Neural progenitor cell (in vitro differentiated cells): ENCODE measurements at regions not wholly inside any gene's neighbourhood (a gene's known extent, or its start where the extent isn't known, plus 50 kb on each side); places are given as distances from the start of the nearest gene placed in this dataset.

Source experiments
- DNase-seq: peaks from one replicate; pipeline ENCODE4 v3.0.0-alpha.2; 2016; ENCODE audit warnings: low spot score
- H2AFZ ChIP-seq: fragments of 200-600 bp; sonication (generic); replicated peaks from 2 replicates; pipeline ENCODE4 v1.6.1; 2016; ENCODE audit warnings: antibody characterized with exemption
- H3F3A ChIP-seq: fragments of 200-600 bp; sonication (generic); 2 replicates; pipeline ENCODE4 v1.6.1; 2016; ENCODE audit warnings: antibody characterized with exemption, low read depth
- H3K27ac ChIP-seq: fragments of 200-600 bp; sonication (generic); 2 replicates; pipeline ENCODE4 v1.5.1; 2016; ENCODE audit warnings: mild to moderate bottlenecking
- H3K27me3 ChIP-seq: fragments of 200-600 bp; sonication (generic); 2 replicates; pipeline ENCODE4 v1.6.1; 2016; ENCODE audit warnings: mild to moderate bottlenecking, moderate library complexity
- H3K36me3 ChIP-seq: fragments of 200-600 bp; sonication (generic); 2 replicates; pipeline ENCODE4 v1.5.1; 2016
- H3K4me1 ChIP-seq: fragments of 200-600 bp; sonication (generic); 2 replicates; pipeline ENCODE4 v1.6.1; 2016; ENCODE audit warnings: mixed run types
- H3K4me2 ChIP-seq: fragments of 200-600 bp; sonication (generic); 2 replicates; pipeline ENCODE4 v1.6.1; 2016
- H3K4me3 ChIP-seq: fragments of 200-600 bp; sonication (generic); 2 replicates; pipeline ENCODE4 v1.5.1; 2016
- H3K79me2 ChIP-seq: fragments of 200-600 bp; sonication (generic); 2 replicates; pipeline ENCODE4 v1.6.1; 2016; ENCODE audit warnings: low read depth
- H3K9ac ChIP-seq: fragments of 200-600 bp; sonication (generic); 2 replicates; pipeline ENCODE4 v1.6.1; 2016
- H3K9me3 ChIP-seq: fragments of 200-600 bp; sonication (generic); 2 replicates; pipeline ENCODE4 v1.5.1; 2016; ENCODE audit warnings: low read depth
- H4K20me1 ChIP-seq: fragments of 200-600 bp; sonication (generic); 2 replicates; pipeline ENCODE4 v1.6.1; 2016; ENCODE audit warnings: low read depth
- H3K27ac Mint-ChIP-seq: 3 replicates; pipeline ENCODE4 v1.8.0; 2021; ENCODE audit warnings: mixed read lengths
- H3K27me3 Mint-ChIP-seq: 2 replicates; pipeline ENCODE4 v1.8.0; 2022; ENCODE audit warnings: low read depth, mild to moderate bottlenecking, inconsistent platforms, moderate library complexity, mixed read lengths; ENCODE audit not compliant: insufficient read depth
- H3K36me3 Mint-ChIP-seq: 3 replicates; pipeline ENCODE4 v1.8.0; 2021; ENCODE audit warnings: mixed read lengths
- H3K4me1 Mint-ChIP-seq: 3 replicates; pipeline ENCODE4 v1.8.0; 2021; ENCODE audit warnings: mixed read lengths
- H3K4me3 Mint-ChIP-seq: 3 replicates; pipeline ENCODE4 v1.8.0; 2021; ENCODE audit warnings: mild to moderate bottlenecking, moderate library complexity, mixed read lengths
- H3K9me3 Mint-ChIP-seq: 3 replicates; pipeline ENCODE4 v1.8.0; 2020; ENCODE audit warnings: mixed read lengths
- EZH2 ChIP-seq: fragments of 200-600 bp; sonication (generic); IDR thresholded peaks from 2 replicates; pipeline ENCODE4 v1.6.1; 2017; ENCODE audit warnings: antibody characterized with exemption, mild to moderate bottlenecking, moderate library complexity
- EZH2phosphoT487 ChIP-seq: fragments of 200-600 bp; sonication (generic); IDR thresholded peaks from 2 replicates; pipeline ENCODE4 v1.6.1; 2017; ENCODE audit warnings: antibody characterized with exemption
- TF ChIP-seq, protein P1 (sequence below): fragments of 200-600 bp; sonication (generic); IDR thresholded peaks from 2 replicates; pipeline ENCODE4 v1.5.1; 2017; ENCODE audit warnings: antibody characterized with exemption, mild to moderate bottlenecking

DNA sequence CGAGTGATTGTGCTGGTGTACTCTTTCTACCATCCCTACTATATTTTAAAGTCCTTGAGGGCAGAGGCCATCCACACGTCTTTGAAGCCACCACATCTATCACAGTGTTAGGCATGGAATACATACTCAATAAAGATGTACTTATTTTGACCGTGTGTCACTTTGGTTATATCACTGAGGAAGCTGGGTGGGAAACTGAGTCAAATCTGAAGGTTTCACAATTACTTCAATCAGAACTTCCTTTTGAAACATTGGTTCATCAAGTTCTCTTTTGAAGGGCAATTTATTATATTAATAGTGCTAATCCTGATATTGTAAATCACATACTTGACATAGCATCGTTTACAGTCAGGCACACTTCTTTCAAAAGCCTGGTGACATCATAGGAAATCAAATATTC lies 53.3 kb upstream of the ATP1B1 start:
- Histone ChIP-seq H3K27ac (no peak overlapping the region), H3K36me3 (no peaks in the 10 kb centered on the region), H3K27me3 (no peaks in the 10 kb centered on the region), H3K4me1 (peaks cover 11% of the 10 kb centered on the region), H3F3A (no peaks in the 10 kb centered on the region), H3K9me3 (no peaks in the 10 kb centered on the region), H3K4me3 (no peak overlapping the region), H4K20me1 (no peaks in the 10 kb centered on the region), H3K9ac (no peak overlapping the region), H3K4me2 (no peak overlapping the region), H2AFZ (no peak overlapping the region), H3K79me2 (no peaks in the 10 kb centered on the region)
- TF ChIP-seq, protein P1, sequence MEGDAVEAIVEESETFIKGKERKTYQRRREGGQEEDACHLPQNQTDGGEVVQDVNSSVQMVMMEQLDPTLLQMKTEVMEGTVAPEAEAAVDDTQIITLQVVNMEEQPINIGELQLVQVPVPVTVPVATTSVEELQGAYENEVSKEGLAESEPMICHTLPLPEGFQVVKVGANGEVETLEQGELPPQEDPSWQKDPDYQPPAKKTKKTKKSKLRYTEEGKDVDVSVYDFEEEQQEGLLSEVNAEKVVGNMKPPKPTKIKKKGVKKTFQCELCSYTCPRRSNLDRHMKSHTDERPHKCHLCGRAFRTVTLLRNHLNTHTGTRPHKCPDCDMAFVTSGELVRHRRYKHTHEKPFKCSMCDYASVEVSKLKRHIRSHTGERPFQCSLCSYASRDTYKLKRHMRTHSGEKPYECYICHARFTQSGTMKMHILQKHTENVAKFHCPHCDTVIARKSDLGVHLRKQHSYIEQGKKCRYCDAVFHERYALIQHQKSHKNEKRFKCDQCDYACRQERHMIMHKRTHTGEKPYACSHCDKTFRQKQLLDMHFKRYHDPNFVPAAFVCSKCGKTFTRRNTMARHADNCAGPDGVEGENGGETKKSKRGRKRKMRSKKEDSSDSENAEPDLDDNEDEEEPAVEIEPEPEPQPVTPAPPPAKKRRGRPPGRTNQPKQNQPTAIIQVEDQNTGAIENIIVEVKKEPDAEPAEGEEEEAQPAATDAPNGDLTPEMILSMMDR: no peak
- no peak for TF ChIP-seq EZH2phosphoT487
- no peak for TF ChIP-seq EZH2
- no peaks in the 10 kb centered on the region for H3K36me3 Mint-ChIP-seq
- H3K9me3 Mint-ChIP-seq: no peaks in the 10 kb centered on the region
- peaks cover 7% of the 10 kb centered on the region for H3K4me1 Mint-ChIP-seq
- DNase-seq: no peak
- H3K27ac Mint-ChIP-seq: no peak overlapping the region
- no peak overlapping the region for H3K4me3 Mint-ChIP-seq
- peaks cover 3% of the 10 kb centered on the region for H3K27me3 Mint-ChIP-seq
